Thyroid gland (tissue), 4 donors: ENCODE measurements at regions not wholly inside any gene's neighbourhood (a gene's known extent, or its start where the extent isn't known, plus 50 kb on each side); places are given as distances from the start of the nearest gene placed in this dataset.

Source experiments
- POLR2A ChIP-seq, 2 donors: fragments of 450-650 bp; IDR thresholded peaks; one replicate each; pipeline ENCODE4 v1.6.1; 2017; ENCODE audit warnings: antibody characterized with exemption in 2 of 2, mild to moderate bottlenecking in 2 of 2, moderate library complexity in 1 of 2
- TF ChIP-seq, protein P1 (sequence below), 6 experiments: fragments of 200-600 bp in 3 of 6; fragments of 450-650 bp in 3 of 6; sonication (generic) in 3 of 6; IDR thresholded peaks; one replicate each; pipeline ENCODE4 v1.5.1; 2016 to 2019; ENCODE audit warnings: antibody characterized with exemption in 6 of 6, mild to moderate bottlenecking in 2 of 6, inconsistent platforms in 1 of 6, moderate library complexity in 1 of 6

DNA sequence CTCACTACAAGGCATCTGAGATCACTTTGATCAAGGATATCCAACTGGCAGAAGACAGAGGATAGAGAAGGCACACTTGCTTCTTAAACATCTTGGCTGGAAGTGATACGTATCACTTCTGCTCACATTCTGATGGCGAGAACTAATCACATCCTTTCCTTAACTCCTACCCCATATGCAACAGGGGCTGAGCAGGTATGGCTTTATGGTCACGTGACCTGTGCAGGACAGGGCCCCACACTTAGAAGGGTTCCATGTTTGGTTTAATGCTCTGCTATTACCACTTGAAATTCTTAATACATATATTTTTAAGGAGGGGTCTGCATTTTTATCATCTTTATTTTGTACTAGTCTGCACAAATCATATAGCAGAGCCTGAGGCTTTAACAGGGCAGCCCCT is 177.3 kb downstream of the SLC15A5 start:
- no peak for TF ChIP-seq POLR2A (IDR thresholded peaks at IDR 0.05)
- TF ChIP-seq, protein P1, sequence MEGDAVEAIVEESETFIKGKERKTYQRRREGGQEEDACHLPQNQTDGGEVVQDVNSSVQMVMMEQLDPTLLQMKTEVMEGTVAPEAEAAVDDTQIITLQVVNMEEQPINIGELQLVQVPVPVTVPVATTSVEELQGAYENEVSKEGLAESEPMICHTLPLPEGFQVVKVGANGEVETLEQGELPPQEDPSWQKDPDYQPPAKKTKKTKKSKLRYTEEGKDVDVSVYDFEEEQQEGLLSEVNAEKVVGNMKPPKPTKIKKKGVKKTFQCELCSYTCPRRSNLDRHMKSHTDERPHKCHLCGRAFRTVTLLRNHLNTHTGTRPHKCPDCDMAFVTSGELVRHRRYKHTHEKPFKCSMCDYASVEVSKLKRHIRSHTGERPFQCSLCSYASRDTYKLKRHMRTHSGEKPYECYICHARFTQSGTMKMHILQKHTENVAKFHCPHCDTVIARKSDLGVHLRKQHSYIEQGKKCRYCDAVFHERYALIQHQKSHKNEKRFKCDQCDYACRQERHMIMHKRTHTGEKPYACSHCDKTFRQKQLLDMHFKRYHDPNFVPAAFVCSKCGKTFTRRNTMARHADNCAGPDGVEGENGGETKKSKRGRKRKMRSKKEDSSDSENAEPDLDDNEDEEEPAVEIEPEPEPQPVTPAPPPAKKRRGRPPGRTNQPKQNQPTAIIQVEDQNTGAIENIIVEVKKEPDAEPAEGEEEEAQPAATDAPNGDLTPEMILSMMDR (IDR thresholded peaks at IDR 0.05), result no peak
